Stimulated activated CD4-positive, alpha-beta T cell treated with anti-CD3 and anti-CD28 coated beads, Interleukin-15, amount 100 ng/mL, for 24 hours (primary cell): ENCODE measurements at regions not wholly inside any gene's neighbourhood (a gene's known extent, or its start where the extent isn't known, plus 50 kb on each side); places are given as distances from the start of the nearest gene placed in this dataset.

Experiments used
- DNase-seq: peaks from one replicate; pipeline ENCODE4 v3.0.0-alpha.2; 2020

DNA sequence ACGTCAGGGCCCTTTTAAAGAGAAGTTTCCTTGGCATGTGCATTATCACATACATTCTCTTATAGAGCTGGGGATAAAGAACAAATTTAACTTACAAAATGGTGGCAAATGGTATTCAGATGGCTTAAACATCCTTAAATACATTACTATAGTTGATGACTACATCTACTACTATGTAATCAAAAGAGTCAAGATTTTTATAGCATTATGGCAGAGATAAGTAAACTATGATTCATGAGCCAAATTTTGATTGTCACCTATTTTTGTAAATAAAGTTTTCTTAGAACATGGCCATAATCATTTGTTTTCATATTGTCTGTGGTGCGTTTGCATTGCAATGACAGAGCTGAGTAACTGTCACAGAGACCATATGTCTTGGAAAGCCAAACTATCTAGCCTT is 1188.6 kb upstream of the TENM4 start:
- DNase-seq, result no peak

DNA sequence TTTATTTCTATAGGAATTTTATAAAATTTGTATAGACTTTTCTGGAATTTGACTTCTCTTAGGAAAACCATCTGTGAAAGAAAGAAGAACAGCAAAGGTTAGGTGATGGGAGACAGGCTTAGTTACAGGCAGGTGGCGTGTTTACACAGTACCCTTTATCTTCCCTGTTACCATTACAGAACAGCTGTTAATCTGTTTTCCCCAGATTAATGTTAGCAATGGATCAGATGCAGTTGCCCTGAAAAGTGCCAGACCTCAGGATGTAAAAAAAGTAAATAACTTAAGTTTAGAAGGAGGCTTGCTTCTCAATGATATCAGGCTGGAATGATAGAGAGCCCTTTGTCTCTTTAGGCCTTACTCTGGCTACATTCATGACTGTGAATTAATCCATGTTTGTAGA is 1186.5 kb upstream of the TENM4 start:
- no peak for DNase-seq

DNA sequence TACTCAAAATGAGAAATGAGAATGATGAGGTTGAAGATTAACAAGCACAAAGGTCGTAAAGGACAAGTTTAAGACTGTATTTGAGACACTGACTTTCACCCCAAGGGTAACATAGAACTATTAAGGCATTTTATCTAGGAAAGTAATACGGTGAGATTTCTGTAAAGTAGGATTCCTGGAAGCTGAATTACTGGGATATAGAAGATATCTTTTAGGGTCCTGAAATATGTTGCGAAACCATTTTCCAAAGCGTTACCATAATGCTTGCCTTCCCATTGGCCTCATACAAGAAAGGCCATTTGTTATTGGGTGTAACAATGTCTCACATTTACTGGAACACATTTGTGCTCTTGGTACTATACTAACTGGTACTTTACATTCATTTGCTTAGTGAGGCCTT is 1185.9 kb upstream of the TENM4 start:
- DNase-seq, result no peak

DNA sequence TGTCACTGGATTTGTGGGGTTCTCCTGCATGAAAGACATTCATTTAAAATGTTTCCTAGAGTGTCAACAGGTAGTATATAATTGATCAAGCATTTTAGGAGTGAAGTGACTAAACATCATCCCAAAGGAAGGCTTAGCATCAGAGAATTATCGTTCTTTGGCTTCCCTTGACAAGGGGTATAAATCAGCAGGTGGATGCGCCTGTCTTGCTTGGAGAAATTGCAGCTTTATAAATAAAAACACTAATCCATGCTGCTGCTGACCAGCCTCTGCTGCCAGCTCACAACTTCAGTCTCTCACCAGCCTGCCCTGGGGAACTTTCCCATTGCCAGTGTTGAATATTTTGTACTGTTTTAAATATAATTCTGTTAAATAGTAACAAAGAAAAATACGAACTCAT is 1184.7 kb upstream of the TENM4 start:
- no peak for DNase-seq

DNA sequence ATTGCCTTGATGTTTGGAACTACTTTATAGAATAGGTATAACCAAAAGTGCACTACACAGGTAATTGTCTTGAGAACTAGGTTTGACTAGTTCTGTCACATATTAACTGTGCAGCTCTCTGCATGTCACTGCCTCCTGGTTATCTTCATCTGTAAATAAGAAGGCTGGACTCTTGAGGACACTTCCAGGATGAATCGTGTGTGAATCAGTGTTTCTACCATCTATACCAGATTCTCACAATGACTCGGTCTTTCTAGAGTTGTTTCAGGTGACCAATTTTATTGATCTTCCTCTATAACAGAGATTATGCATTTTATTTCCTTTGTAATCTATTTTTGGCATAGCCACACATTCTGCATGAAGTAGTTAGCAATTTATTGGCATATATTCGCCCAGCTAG is 1181.0 kb upstream of the TENM4 start:
- DNase-seq, result no peak

DNA sequence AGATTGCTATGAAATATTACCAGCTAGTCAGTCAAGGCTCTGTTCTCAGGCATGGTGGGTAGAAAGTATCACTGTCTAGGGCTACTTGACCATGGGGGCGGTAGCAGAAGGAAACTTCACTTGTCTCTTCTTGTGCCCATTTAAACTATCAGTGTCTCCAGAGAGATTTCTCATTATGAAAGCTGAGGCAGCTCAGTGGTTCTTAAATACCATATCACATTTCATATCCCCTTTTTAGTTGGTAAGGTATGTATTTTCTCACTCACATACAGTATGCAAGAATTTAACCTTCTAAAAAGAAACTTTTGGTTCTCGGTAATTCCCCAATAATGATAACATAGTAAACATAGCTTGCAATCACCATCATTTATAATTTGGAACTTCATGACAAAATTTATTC is 1180.0 kb upstream of the TENM4 start:
- DNase-seq, result no peak

DNA sequence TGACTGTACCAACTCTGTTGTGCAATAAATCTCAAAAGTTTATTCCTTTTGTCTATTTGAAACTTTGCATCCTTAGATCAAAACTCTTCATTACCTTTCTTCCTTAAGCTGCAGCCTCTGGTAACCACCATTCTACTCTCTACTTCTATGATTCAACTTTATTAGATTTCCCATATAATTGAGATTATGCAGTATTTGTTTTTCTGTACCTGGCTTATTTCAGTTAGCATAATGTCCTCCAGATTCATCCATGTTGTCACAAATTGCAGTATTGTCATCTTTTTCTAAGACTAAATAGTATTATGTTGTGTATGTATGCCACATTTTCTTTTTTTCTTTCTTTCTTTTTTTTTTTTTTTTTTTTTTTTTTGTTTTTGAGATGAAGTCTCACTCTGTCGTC is 1176.3 kb upstream of the TENM4 start:
- no peak for DNase-seq

DNA sequence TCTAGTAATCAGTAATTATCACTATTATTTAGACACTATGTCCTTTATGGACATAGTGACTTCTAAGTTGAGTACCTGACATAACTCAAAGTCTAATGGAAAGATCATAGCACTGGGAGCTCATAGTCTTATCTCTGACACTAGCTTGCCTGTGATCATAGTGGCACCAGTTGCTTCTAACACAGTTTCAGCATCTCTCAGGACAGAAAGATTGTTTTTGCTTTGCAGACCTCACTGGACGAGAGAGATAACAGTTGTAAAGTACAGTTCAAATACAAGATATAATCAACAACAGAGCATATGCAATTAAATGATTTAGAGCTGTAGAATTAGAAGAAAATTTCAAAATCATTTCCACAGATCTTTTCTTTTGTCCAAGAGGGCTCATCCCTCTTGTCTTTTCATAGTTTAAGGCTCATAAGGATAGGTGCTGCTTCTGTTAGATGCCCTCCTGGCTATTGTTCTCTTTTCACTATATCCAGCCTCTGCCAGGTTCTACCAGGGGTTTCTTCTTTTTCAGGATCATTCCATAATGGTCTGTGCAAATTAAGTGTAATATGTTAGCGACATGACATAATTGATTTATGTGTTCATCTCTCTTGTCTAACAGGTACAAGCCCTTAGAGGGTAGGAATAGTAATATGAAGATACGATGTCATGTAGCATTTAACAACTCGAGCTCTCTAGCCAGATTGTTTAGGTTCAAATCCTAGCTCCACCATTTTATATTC is 1175.4 kb upstream of the TENM4 start:
- DNase-seq, result no peak

DNA sequence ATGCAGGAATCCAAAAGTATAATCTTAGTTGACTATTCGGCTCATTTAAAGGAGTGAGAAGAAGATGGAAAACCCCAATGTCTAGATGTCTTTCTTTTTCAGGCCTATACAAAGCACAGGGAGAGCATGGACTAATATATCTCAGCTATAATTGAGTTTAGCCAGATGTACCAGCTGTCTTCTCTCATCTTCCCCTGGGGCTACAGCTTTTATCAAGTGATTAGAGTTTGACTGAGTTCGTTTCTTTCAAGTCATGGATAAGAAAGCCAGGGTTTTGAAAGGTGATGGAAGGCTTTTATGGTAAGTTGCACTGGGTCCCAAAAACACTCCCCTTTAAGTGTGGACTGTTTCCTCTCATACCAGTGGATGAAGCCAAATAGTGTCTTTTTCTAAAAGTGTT is 1172.8 kb upstream of the TENM4 start:
- no peak for DNase-seq

DNA sequence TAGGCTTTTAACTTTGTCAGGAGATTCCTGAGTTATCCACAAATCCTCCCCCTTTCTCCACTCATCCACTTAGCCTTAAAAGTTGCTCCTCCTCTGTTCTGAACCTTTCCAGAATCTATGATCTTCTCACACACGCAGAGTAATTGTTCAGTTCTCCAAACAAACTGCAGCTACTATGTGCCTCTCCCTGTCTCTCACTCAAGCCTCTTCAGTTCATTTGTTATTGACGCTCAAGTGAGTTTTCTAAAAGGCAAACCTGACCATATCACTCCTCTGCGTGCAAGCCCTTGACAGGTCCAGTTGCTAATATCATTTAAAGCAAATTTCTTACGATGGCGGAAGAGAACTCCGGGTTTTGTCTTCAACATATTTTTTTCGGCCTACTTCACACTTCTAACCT is 1169.7 kb upstream of the TENM4 start:
- no peak for DNase-seq

DNA sequence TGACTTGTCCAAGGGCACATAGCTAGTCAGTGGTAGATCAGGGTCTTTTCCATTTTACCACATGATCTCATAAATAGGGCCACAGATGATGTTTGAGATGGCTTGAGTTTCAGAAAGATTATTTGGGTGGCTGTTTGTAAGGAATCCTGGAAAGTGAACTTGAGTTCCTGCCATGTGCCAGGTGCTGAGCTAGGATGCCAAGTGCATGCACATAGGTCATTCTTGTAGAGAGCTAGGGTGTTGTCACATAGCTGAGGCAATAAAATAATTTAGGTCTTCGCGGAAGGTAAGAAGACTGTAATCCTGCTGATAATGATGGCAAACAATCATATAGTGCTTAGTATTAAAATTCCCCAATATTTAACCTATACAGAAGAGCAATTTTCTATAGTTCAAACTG is 1162.6 kb upstream of the TENM4 start:
- DNase-seq, result no peak

DNA sequence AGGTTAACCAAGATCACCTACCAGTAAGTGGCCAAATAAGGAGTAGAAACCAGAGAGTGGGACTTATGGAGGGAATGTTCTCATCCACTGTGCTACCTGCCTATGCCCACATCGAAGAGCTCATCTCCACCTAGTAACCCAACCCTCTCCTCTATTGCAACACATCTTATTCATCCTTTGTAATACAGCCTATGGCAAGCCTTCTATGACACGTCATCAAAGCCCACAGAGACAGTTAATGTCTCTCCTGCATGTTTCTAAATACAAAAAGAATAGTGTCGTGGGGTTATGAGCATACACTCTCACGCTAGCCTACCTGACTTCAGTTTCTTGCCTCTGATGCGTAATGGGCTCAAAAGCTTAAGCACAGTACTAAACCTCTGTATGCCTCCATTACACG is 1158.1 kb upstream of the TENM4 start:
- no peak for DNase-seq

DNA sequence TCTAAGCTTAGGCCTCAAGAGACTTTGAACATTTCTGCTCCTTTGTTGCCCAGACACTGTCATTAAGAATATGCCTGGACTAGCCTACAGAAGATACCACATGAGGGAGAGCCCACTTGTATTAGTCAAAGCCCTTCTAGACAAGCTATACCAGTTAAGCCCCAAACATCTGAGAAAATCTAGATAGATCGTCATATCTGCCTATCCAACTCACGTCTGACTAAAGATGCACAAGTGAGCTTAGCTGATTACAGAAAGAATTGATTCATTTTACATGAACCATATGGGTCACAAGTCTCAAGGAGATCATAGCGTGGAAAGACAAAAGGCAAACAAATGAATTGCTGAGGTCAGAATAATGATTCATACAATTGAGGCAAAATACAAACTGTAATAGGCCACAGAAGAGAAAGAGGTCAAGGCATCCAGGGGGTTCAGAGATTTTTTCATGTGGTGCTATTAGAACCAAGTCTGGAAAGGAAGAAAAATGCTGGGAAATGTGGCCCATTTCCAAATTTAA is 1155.5 kb upstream of the TENM4 start:
- no peak for DNase-seq

DNA sequence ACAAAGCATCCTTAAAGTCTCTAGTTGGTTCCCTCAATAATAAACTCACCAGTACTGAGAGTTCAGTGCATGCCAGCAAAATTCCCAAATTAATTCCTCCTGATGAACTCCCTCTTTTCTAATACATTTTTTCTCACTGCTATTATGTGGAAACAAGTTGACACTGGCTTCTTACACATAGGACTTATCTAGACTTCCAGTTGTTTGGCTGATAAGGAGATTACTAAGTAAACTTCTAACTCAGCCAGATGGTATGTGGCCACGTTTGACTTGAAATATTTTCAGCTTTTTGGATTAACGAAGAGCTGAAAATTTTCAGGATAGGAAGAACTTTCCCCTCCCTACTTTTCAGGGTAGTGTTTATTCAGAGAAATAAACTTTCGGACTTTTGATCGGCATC is 1154.2 kb upstream of the TENM4 start:
- no peak for DNase-seq

DNA sequence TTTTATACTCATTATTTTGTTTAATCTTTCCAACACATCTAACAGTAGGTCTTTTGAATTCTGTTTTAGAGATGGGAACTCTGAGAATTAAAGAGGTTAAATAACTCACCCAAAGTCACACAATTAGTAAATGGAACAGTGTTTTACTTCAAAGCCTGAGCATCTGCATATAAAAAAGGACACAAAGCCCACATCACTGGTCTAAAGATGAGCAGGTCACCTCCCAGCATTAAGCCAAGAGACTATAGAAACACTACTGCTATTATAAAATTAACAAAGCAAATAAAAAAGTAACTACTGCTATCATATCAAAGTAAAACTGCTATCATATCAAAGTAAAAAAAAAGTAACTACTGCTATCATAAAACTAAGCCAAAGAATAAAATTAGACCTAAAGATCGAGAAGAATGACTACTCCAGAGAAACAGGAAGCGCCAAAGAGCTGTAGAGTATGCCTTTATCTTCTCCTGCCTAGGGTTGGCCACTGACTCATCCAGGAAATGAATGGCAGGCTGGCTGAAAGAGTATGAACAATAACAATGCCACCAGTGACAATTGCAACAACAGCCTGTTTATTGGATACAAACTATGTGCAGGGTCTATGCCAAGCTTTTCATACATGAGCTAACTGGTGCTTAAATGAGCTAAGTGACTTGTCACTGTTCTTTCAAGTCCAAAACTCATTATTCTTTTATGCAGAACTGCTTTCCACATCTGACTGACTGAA is 1153.0 kb upstream of the TENM4 start:
- DNase-seq, result no peak

DNA sequence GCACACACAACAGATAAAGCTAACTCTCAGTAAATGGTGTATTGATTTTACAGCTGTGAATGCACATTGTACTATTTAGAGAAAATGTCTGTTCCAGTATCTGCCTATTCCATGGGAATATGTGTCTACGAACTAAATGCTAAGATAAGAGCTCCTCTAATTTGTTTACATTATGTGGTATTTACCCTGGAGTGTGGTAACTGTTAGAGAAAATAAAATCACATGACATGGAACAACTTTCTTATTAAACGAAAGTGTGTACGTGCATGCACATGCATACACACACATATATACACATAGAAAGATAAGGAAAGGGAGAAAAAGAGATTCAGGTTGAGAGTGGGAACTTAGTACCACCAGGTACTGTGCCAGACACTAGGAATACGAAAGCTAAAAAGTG is 1151.7 kb upstream of the TENM4 start:
- DNase-seq, result no peak

DNA sequence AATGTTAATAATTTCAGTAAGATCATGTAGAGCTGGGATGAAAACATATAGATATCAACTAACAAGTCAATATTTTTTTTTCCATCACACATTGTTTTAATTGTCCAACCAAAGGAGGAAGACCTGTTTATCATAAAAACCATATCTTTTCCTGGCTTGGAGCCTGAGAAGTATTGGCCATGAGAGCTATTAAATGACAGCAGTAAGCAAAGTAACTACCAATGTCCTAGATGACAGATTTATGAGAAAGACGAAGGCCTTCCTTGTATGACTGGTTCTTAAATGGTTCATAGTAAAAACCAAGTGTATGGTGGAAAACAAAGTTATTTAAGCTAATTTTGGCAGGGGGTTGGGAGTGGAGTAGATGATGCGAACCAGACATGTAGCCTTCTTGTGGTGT is 1147.1 kb upstream of the TENM4 start:
- no peak for DNase-seq

DNA sequence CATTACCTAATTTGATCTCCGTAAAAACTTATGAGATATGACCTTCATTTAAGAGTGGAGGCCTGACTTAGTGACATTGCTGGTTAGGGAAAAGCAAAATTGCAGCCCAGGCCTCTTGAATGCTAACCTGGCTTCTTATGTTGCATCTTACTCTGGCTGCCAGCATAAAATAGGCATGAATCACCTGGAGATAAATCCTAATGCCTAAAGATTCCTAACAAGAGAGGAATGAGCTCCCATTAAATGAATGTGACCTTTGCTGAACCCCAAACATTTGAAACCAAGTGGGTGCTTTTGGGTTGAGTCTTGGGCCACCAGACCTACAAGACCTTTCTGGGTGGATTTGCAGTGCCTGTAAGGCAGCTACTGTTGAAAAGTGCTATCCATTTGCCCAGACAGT is 1145.6 kb upstream of the TENM4 start:
- DNase-seq, result no peak

DNA sequence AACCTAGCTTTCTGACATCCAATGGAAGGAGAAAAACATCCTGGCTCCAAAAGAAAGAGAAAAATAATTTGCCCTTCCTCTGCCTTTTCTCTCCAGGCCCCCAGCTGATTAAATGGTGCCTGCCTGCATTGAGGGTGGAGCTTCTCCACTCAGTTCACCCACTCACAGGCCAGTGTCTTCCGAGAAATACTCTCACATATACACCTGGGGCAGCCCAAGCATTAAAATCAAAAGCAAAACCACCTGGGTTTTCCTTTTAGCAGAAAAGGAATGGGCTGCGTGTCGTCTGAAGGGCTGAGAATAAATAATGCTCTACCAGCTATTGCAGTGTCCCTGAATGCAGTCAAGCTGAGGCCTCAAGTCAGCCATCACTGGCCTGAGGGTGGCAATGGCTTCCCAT is 1143.8 kb upstream of the TENM4 start:
- no peak for DNase-seq

DNA sequence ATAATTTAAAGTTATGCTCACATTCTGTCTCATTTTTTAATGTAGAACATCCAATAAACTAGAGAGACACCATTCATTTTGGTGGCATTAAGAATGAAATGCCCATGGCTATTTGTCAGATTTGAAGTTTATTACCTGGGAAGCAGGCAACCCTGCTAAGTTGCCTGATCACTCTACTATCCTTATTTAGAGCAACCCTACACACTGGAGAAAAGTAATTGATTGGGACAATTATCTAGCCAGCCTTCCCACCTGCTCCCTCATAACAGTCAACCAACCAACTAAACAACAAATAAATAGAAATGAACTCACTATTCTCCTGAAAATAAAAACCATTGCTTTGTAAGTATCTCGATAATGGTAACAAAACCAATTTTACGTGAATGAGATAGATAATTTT is 1129.0 kb upstream of the TENM4 start:
- DNase-seq, result no peak

DNA sequence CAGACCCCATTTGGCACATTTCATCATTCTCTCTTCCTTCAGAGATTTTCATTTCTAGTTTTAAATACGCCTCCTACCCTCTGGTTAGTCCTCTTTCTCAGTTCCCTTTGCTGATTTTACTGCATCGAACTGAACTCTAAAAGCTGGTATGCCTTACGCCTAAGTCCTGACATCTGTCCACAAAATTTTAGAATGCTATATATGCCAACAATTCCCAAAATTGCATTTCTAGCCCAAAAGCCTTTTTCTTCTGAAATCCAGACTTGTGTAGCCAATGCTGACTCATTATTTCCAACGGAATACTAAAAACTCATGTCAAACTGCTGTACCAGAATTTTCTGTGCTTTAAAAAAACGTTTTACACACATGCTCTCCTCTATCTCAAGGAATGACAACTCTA is 1124.4 kb upstream of the TENM4 start:
- DNase-seq, result no peak

DNA sequence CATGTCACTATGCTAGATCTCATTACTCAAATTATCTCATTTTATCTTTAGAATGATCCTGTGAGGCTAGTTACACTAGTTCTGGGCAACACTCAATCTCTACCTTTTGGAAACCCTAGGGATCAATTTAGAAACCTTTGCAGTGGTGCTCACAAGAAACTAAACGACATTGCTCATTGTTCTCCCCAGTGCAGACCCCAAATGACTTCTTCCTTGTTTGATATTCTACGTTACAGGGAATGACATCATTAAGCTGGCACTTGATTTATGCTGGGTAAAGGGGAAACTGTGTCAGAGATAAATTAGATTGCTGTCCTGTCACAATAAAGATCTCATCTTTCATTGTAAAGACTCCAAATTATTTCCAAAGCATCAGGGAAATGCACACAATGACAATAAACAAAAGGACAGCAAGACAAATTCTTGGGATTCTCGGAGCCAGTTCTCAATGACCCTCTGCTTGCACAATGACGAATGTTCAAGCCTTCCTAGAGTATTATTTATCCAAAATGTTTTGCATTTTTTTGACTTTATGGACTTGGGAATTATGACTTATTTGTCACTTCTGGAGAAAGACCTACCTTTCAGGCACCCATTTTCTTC is 1121.8 kb upstream of the TENM4 start:
- no peak for DNase-seq

DNA sequence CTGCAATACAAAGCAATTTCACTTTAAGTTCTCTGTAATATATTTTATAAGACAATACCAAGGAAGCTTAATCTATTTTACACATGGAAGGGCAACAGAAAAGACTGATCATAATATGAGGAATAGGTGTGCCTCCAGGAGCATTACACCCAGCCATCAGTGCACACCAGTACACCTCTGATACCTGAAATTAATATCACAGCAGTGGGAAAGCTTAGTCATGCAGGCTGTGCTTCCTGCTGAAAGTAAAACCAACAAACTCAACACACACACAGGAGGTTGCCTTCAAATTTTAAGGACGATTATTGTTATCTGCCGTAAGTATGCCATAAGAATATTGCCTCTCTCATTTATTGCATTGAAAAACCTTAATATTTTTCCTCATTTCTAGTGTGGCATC is 1119.1 kb upstream of the TENM4 start:
- DNase-seq, result no peak

DNA sequence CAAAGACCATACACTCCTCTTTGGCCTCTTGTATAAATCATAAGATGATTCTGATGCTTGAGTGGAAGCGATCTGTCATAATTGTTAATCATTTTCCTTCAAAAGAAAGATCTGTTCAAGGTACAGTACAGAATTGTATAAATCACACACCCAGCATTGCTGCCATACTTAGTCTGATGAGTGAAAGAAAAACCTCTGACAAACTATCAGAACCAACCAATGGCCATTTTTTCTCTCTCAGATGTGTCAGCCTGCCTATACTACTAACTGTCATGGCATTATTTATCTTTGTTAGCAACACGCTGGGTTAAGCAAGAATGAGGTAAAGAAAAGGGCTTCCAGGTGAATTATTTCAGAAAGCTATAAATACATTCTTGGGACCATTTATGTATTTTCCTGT is 1112.7 kb upstream of the TENM4 start:
- no peak for DNase-seq
